Skin of body (tissue), 1 donor: ENCODE measurements at regions not wholly inside any gene's neighbourhood (a gene's known extent, or its start where the extent isn't known, plus 50 kb on each side); places are given as distances from the start of the nearest gene placed in this dataset.
"Not testable (repeated sequence)": the region's sequence is repeated elsewhere in the genome, so short reads cannot be mapped to it uniquely, and the experiment has no call there.

Experiments used
- DNase-seq: peaks from one replicate; lab custom pipeline; 2025; lab: John Stamatoyannopoulos, UW

DNA sequence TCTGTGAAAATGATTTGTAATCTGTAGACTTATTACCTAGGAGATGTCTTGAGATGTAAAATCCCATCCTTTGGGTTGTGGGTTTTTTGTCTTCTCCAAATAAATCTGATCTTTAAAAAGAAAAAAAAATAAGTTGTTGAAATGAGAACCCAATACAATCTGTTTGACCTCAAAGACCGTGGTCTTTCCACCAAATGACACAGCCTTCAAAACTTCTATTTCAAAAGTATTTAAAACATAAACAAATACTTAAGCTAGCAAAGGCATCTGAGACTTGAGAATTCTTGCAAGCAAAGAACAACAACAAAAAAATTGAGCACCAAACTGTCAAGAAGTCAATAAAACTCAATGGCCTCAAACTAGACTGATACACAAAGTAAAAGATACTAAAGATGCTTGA lies 67.9 kb upstream of the HECW1 start:
- no peak for DNase-seq

DNA sequence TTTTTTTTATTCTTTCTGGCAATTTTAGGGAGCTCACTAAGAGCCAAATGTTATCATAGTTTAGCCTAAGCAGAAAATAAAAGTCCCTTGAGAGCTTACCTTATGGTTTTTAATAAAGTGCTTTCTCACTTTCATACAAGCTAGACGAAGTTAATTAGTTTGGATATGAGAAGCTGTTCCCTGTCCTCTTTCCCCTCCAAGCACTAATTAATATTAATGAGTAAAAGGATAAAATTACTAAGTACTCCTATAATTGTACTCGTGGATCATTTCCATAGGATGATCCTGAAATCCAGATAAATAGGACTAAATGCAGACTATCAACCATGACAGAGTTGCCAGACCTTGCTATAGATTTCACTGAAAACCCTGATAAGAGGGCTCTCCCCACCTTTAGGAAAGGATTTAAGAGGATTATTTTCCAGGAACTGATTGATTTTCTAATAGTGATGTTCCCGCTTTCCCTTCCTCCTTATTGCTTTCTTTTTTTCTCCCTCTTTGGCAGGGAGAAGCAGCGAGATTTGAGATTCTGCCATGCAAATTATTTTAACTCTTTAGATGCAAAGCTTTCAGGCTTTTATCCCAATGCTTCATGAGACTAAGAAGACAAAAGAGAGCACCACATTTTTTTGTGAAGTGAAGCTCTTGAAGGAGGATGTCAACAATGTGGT lies 58.3 kb upstream of the HECW1 start:
- no peak for DNase-seq

DNA sequence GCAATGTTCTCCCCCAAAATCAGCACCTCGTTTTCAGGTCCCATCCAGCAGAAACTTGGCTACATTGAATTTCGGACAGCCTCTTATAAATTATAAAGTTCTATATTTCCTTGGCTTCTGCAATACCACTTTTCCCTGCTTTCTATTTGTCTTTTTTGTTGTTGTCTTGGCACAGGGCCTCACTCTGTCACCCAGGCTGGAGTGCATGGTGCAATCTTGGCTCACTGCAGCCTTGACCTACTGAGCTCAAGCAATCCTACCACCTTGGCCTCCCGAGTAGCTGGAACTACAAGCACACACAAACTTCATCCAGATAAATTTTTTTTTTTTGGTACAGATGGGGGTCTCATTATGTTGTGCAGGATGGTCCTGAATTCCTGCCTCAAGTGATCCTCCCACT lies 55.3 kb upstream of the HECW1 start:
- DNase-seq: no peak

DNA sequence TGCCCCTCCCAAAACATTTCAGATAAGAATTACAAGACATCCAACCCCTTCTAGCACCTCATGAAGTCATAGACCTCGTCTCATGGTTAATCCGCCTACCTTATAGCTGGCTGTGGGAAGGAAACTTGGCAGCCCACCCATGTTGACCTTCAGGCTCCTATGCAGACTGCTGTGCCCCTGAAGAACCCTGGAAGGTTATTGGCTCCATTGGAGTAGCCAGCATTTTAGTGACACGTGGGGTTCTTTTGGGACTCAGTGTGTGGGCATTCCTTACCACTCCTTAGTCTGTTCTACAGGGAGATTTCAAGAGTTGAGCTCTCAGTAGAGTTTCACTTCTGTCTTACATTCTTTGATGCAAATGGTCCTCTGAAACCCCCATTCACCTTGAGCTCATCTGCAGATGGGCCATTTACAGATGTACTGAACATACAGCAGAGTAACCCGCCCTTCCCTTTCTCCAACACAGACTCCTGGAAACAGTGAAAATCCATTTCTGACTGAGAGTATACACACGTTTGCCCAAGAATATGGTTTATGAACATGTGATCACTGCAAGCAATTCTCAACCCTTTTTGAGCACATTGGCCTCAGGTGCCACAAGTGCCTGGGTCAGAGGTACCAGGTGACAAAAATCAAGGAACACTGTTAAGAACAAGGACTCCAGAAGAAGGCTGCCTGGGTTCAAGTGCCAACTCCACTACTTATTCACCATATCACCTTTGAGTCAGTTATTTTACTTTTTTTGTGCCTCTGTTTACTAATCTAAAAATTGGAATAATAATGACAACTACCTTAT lies 54.0 kb upstream of the HECW1 start:
- DNase-seq: no peak

DNA sequence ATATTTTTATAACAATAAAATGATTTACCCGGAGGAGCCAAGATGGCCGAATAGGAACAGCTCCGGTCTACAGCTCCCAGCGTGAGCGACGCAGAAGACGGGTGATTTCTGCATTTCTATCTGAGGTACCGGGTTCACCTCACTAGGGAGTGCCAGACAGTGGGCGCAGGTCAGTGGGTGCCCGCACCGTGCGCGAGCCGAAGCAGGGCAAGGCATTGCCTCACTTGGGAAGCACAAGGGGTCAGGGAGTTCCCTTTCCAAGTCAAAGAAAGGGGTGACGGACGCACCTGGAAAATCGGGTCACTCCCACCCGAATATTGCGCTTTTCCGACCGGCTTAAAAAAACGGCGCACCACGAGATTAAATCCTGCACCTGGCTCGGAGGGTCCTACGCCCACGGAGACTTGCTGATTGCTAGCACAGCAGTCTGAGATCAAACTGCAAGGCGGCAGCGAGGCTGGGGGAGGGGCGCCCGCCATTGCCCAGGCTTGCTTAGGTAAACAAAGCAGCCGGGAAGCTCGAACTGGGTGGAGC lies 53.3 kb upstream of the HECW1 start:
- DNase-seq: not testable (repeated sequence)
